ENCODE measurements at regions not wholly inside any gene's neighbourhood (a gene's known extent, or its start where the extent isn't known, plus 50 kb on each side); places are given as distances from the start of the nearest gene placed in this dataset.
"Not testable (repeated sequence)": the region's sequence is repeated elsewhere in the genome, so short reads cannot be mapped to it uniquely, and the experiment has no call there.

GRCh38 chr1:143905214-143906179, 66.3 kb downstream of the FAM72C start:
- DNase-seq (ENCODE audit: low read depth, low spot score) = peak; percentile 66

- DNase-seq (ENCODE audit: low read depth, low spot score) = not testable (repeated sequence)
These were observed 67.2 kb downstream of the FAM72C start for GRCh38 chr1:143904622-143904979.

- DNase-seq (ENCODE audit: low read depth, low spot score) = peak; percentile 60
These were observed 67.7 kb downstream of the FAM72C start for GRCh38 chr1:143903899-143904621.

- not testable (repeated sequence) for DNase-seq (ENCODE audit: low read depth, low spot score)
These were observed 75.4 kb downstream of the FAM72C start for GRCh38 chr1:143896377-143896776.

GRCh38 chr1:143884932-143885574, 86.7 kb downstream of the FAM72C start:
- DNase-seq (ENCODE audit: low read depth, low spot score) = peak; percentile 69

- DNase-seq (ENCODE audit: low read depth, low spot score) = not testable (repeated sequence)
These were observed 87.3 kb downstream of the FAM72C start for GRCh38 chr1:143884532-143884931.

- DNase-seq (ENCODE audit: low read depth, low spot score) = not testable (repeated sequence)
These were observed 91.8 kb downstream of the FAM72C start for GRCh38 chr1:143879757-143880536.

GRCh38 chr1:143875947-143876346, 95.8 kb downstream of the FAM72C start:
- not testable (repeated sequence) for DNase-seq (ENCODE audit: low read depth, low spot score)

- not testable (repeated sequence) for DNase-seq (ENCODE audit: low read depth, low spot score)
These were observed 97.2 kb downstream of the FAM72C start for GRCh38 chr1:143874625-143875024.

GRCh38 chr1:143873650-143874049, 98.1 kb downstream of the FAM72C start:
- DNase-seq (ENCODE audit: low read depth, low spot score) = not testable (repeated sequence)

GRCh38 chr1:143870388-143870787, 101.4 kb downstream of the FAM72C start:
- not testable (repeated sequence) for DNase-seq (ENCODE audit: low read depth, low spot score)

- DNase-seq (ENCODE audit: low read depth, low spot score) = not testable (repeated sequence)
These were observed 104.1 kb downstream of the FAM72C start for GRCh38 chr1:143867590-143868220.

- not testable (repeated sequence) for DNase-seq (ENCODE audit: low read depth, low spot score)
These were observed 107.8 kb downstream of the FAM72C start for GRCh38 chr1:143863901-143864520.

GRCh38 chr1:143862722-143863121, 109.1 kb downstream of the FAM72C start:
- not testable (repeated sequence) for DNase-seq (ENCODE audit: low read depth, low spot score)

GRCh38 chr1:143861306-143861705, 110.5 kb downstream of the FAM72C start:
- not testable (repeated sequence) for DNase-seq (ENCODE audit: low read depth, low spot score)

- not testable (repeated sequence) for DNase-seq (ENCODE audit: low read depth, low spot score)
These were observed 115.9 kb downstream of the FAM72C start for GRCh38 chr1:143855867-143856266.

GRCh38 chr1:143854069-143854468, 117.7 kb downstream of the FAM72C start:
- not testable (repeated sequence) for DNase-seq (ENCODE audit: low read depth, low spot score)

- not testable (repeated sequence) for DNase-seq (ENCODE audit: low read depth, low spot score)
These were observed 121.1 kb downstream of the FAM72C start for GRCh38 chr1:143850637-143851036.

- DNase-seq (ENCODE audit: low read depth, low spot score) = not testable (repeated sequence)
These were observed 122.9 kb downstream of the FAM72C start for GRCh38 chr1:143848859-143849258.

GRCh38 chr1:143845193-143845592, 126.6 kb downstream of the FAM72C start:
- not testable (repeated sequence) for DNase-seq (ENCODE audit: low read depth, low spot score)

Data from astrocyte of the hippocampus (primary cell).